ENCODE measurements at regions not wholly inside any gene's neighbourhood (a gene's known extent, or its start where the extent isn't known, plus 50 kb on each side); places are given as distances from the start of the nearest gene placed in this dataset.

DNA sequence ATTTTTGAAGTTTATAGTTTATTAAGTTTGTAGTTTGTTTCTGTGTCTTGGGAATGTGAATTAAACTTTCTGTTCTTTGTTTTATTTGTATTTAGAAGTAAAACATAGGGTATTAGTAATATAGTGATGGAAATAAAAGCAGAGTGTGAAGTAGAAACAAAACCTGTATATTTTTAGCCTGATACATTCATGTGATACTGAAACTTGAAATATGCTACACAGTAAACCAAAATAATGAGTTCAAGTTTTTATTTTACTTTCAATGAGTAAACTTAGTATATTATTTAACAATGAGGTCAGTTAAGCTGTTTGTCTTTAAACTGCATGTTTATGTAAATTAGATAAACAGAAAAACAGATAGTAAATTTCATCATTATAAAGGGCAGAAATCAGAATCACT lies 1592.6 kb downstream of the GRIK2 start:
- H4K20me1 ChIP-seq (ENCODE audit: insufficient read depth), result no peaks in the 10 kb centered on the region
- ChIA-PET CTCF (no interaction called here), POLR2A (no interaction called here)
- H2AFZ ChIP-seq (ENCODE audit: low read depth), result no peak overlapping the region
- H3K4me3 ChIP-seq (ENCODE audit: low read depth in 2 of 2, low read length in 1 of 2), result no peak overlapping the region
- no peak overlapping the region for H3K27ac ChIP-seq (ENCODE audit: low read depth in 2 of 2, low read length in 1 of 2)
- no peak for DNase-seq
- H3K4me2 ChIP-seq, result no peak overlapping the region
- H3K9me2 ChIP-seq, result no peaks in the 10 kb centered on the region
- no peak overlapping the region for H3K9ac ChIP-seq
- H3K9me3 ChIP-seq, result no peaks in the 10 kb centered on the region
- no peak for TF ChIP-seq TAF1 (IDR thresholded peaks at IDR 0.05; ENCODE audit: borderline replicate concordance, low read depth, low read length)
- TF ChIP-seq, protein P1, sequence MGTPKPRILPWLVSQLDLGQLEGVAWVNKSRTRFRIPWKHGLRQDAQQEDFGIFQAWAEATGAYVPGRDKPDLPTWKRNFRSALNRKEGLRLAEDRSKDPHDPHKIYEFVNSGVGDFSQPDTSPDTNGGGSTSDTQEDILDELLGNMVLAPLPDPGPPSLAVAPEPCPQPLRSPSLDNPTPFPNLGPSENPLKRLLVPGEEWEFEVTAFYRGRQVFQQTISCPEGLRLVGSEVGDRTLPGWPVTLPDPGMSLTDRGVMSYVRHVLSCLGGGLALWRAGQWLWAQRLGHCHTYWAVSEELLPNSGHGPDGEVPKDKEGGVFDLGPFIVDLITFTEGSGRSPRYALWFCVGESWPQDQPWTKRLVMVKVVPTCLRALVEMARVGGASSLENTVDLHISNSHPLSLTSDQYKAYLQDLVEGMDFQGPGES (IDR thresholded peaks at IDR 0.05; ENCODE audit: low read depth, low read length), result no peak
- TF ChIP-seq RXRA (IDR thresholded peaks at IDR 0.05; ENCODE audit: borderline replicate concordance, low read depth), result no peak
- TF ChIP-seq, protein P2, sequence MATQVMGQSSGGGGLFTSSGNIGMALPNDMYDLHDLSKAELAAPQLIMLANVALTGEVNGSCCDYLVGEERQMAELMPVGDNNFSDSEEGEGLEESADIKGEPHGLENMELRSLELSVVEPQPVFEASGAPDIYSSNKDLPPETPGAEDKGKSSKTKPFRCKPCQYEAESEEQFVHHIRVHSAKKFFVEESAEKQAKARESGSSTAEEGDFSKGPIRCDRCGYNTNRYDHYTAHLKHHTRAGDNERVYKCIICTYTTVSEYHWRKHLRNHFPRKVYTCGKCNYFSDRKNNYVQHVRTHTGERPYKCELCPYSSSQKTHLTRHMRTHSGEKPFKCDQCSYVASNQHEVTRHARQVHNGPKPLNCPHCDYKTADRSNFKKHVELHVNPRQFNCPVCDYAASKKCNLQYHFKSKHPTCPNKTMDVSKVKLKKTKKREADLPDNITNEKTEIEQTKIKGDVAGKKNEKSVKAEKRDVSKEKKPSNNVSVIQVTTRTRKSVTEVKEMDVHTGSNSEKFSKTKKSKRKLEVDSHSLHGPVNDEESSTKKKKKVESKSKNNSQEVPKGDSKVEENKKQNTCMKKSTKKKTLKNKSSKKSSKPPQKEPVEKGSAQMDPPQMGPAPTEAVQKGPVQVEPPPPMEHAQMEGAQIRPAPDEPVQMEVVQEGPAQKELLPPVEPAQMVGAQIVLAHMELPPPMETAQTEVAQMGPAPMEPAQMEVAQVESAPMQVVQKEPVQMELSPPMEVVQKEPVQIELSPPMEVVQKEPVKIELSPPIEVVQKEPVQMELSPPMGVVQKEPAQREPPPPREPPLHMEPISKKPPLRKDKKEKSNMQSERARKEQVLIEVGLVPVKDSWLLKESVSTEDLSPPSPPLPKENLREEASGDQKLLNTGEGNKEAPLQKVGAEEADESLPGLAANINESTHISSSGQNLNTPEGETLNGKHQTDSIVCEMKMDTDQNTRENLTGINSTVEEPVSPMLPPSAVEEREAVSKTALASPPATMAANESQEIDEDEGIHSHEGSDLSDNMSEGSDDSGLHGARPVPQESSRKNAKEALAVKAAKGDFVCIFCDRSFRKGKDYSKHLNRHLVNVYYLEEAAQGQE (IDR thresholded peaks at IDR 0.05; ENCODE audit: low read depth, low read length), result no peak
- TF ChIP-seq GABPA (IDR thresholded peaks at IDR 0.05; ENCODE audit: low read depth), result no peak
- TF ChIP-seq GATA2 (CRISPR knock-in tag; IDR thresholded peaks at IDR 0.05), result no peak
- TF ChIP-seq TCF12 (IDR thresholded peaks at IDR 0.05), result no peak
- TF ChIP-seq NRF1 (IDR thresholded peaks at IDR 0.05; ENCODE audit: low read depth, low read length), result no peak
- TF ChIP-seq EP300 (IDR thresholded peaks at IDR 0.05; ENCODE audit: borderline replicate concordance in 1 of 2, low read depth in 1 of 2, low read length in 1 of 2), result no peak
- TF ChIP-seq, protein P3, sequence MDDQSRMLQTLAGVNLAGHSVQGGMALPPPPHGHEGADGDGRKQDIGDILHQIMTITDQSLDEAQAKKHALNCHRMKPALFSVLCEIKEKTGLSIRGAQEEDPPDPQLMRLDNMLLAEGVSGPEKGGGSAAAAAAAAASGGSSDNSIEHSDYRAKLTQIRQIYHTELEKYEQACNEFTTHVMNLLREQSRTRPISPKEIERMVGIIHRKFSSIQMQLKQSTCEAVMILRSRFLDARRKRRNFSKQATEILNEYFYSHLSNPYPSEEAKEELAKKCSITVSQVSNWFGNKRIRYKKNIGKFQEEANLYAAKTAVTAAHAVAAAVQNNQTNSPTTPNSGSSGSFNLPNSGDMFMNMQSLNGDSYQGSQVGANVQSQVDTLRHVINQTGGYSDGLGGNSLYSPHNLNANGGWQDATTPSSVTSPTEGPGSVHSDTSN (IDR thresholded peaks at IDR 0.05), result no peak
- no peak for TF ChIP-seq NFIC (IDR thresholded peaks at IDR 0.05; ENCODE audit: borderline replicate concordance)
- no peak for TF ChIP-seq CHD2 (IDR thresholded peaks at IDR 0.05; ENCODE audit: low read length, partially characterized antibody)
- no peak for TF ChIP-seq RAD21 (IDR thresholded peaks at IDR 0.05; ENCODE audit: low read length)
- no peak for TF ChIP-seq ZBTB33 (IDR thresholded peaks at IDR 0.05; ENCODE audit: borderline replicate concordance, low read depth)
- no peak for TF ChIP-seq FOXJ3 (CRISPR knock-in tag; IDR thresholded peaks at IDR 0.05)
- TF ChIP-seq MEF2A (IDR thresholded peaks at IDR 0.05; ENCODE audit: borderline replicate concordance, low read depth), result no peak
- TF ChIP-seq MXI1 (IDR thresholded peaks at IDR 0.05; ENCODE audit: low read depth, low read length), result no peak
- TF ChIP-seq CTCF (IDR thresholded peaks at IDR 0.05), result no peak
- no peaks in the 10 kb centered on the region for H3K36me3 ChIP-seq (replicated peaks in 1 of 2; ENCODE audit: control insufficient read depth in 1 of 2, insufficient read depth in 2 of 2, low read length in 1 of 2)
- no peaks in the 10 kb centered on the region for H3K27me3 ChIP-seq (ENCODE audit: insufficient read depth)
- H3K79me2 ChIP-seq (ENCODE audit: insufficient read depth), result no peaks in the 10 kb centered on the region
- H3K4me1 ChIP-seq (ENCODE audit: control insufficient read depth in 1 of 2, insufficient read depth in 2 of 2, low read depth in 1 of 2, low read length in 1 of 2), result no peaks in the 10 kb centered on the region
- no peaks in the 10 kb centered on the region for H3F3A ChIP-seq (replicated peaks; ENCODE audit: insufficient read depth)
